Activated CD4-positive, alpha-beta T cell treated with anti-CD3 and anti-CD28 coated beads for 48 hours (primary cell): ENCODE measurements at regions not wholly inside any gene's neighbourhood (a gene's known extent, or its start where the extent isn't known, plus 50 kb on each side); places are given as distances from the start of the nearest gene placed in this dataset.
"Not testable (repeated sequence)": the region's sequence is repeated elsewhere in the genome, so short reads cannot be mapped to it uniquely, and the experiment has no call there.

Experiments
- DNase-seq: peaks from one replicate; pipeline ENCODE4 v3.0.0-alpha.2; 2020

GRCh38 chr5:38148021-38148625, 110.2 kb upstream of the EGFLAM start:
- DNase-seq: no peak

GRCh38 chr5:38143384-38143783, 115.0 kb upstream of the EGFLAM start:
- no peak for DNase-seq

- DNase-seq: no peak
Measured at GRCh38 chr5:38141665-38142064, 116.7 kb upstream of the EGFLAM start.

GRCh38 chr5:38138574-38138973, 119.8 kb upstream of the EGFLAM start:
- no peak for DNase-seq

GRCh38 chr5:38135486-38136039, 122.8 kb upstream of the EGFLAM start:
- DNase-seq: no peak

GRCh38 chr5:38134810-38135209, 123.5 kb upstream of the EGFLAM start:
- DNase-seq: no peak

- DNase-seq: not testable (repeated sequence)
Measured at GRCh38 chr5:38134294-38134693, 124.1 kb upstream of the EGFLAM start.

GRCh38 chr5:38131686-38132085, 126.7 kb upstream of the EGFLAM start:
- DNase-seq: no peak

GRCh38 chr5:38124321-38124720, 134.0 kb upstream of the EGFLAM start:
- no peak for DNase-seq

- no peak for DNase-seq
Measured at GRCh38 chr5:38121420-38121819, 136.9 kb upstream of the EGFLAM start.

- DNase-seq: no peak
Measured at GRCh38 chr5:38119836-38120235, 138.5 kb upstream of the EGFLAM start.

GRCh38 chr5:38117784-38118479, 140.4 kb upstream of the EGFLAM start:
- DNase-seq: no peak

- no peak for DNase-seq
Measured at GRCh38 chr5:38115318-38115827, 143.0 kb upstream of the EGFLAM start.

GRCh38 chr5:38113880-38114279, 144.5 kb upstream of the EGFLAM start:
- no peak for DNase-seq

GRCh38 chr5:38113456-38113855, 144.9 kb upstream of the EGFLAM start:
- DNase-seq: no peak

- DNase-seq: no peak
Measured at GRCh38 chr5:38112938-38113337, 145.4 kb upstream of the EGFLAM start.

GRCh38 chr5:38110130-38110529, 148.2 kb upstream of the EGFLAM start:
- no peak for DNase-seq

- no peak for DNase-seq
Measured at GRCh38 chr5:38107096-38107495, 151.3 kb upstream of the EGFLAM start.

- DNase-seq: no peak
Measured at GRCh38 chr5:38105801-38106200, 152.6 kb upstream of the EGFLAM start.

- no peak for DNase-seq
Measured at GRCh38 chr5:38105231-38105570, 153.2 kb upstream of the EGFLAM start.

GRCh38 chr5:38104497-38105230, 153.7 kb upstream of the EGFLAM start:
- DNase-seq: no peak

- DNase-seq: no peak
Measured at GRCh38 chr5:38101897-38102296, 156.5 kb upstream of the EGFLAM start.
